SK-N-SH (cell line): ENCODE measurements at regions not wholly inside any gene's neighbourhood (a gene's known extent, or its start where the extent isn't known, plus 50 kb on each side); places are given as distances from the start of the nearest gene placed in this dataset.

Experiments
- CHD2 ChIP-seq: fragments of 150-350 bp; IDR thresholded peaks from 2 replicates; pipeline ENCODE4 v1.6.1; 2018; ENCODE audit warnings: low read length; ENCODE audit not compliant: partially characterized antibody
- CTCF ChIP-seq: fragments of 200-600 bp; sonication (generic); IDR thresholded peaks from 2 replicates; pipeline ENCODE4 v1.6.1; 2017; ENCODE audit warnings: antibody characterized with exemption, mild to moderate bottlenecking, moderate library complexity
- EP300 ChIP-seq, 2 experiments: IDR thresholded peaks; 2 replicates each; pipeline versions ENCODE4 v1.4.0 to v1.6.1; 2012; ENCODE audit warnings: borderline replicate concordance in 1 of 2, low read depth in 1 of 2, low read length in 1 of 2
- FOXJ3 ChIP-seq: sonication (generic); formaldehyde crosslinking; IDR thresholded peaks from 2 replicates; pipeline ENCODE4 v1.5.1; 2020; ENCODE audit warnings: mild to moderate bottlenecking, missing genetic modification reagents
- GABPA ChIP-seq: IDR thresholded peaks from 2 replicates; pipeline ENCODE4 v1.4.0; 2012; ENCODE audit warnings: low read depth, mild to moderate bottlenecking
- JUND ChIP-seq: IDR thresholded peaks from 2 replicates; pipeline ENCODE4 v1.4.0; 2012
- MXI1 ChIP-seq: IDR thresholded peaks from 2 replicates; pipeline ENCODE4 v1.6.1; 2012; ENCODE audit warnings: mild to moderate bottlenecking, low read depth, low read length, improper control_type of control experiment
- NRF1 ChIP-seq: IDR thresholded peaks from 2 replicates; pipeline ENCODE4 v1.6.1; 2012; ENCODE audit warnings: low read depth, mild to moderate bottlenecking, low read length
- RCOR1 ChIP-seq: fragments of 150-350 bp; IDR thresholded peaks from 2 replicates; pipeline ENCODE4 v1.6.1; 2017; ENCODE audit warnings: antibody characterized with exemption, low read length
- RFX5 ChIP-seq: IDR thresholded peaks from 2 replicates; pipeline ENCODE4 v1.6.1; 2012; ENCODE audit warnings: mild to moderate bottlenecking, improper control_type of control experiment, low read length
- SIN3A ChIP-seq: IDR thresholded peaks from 2 replicates; pipeline ENCODE4 v1.6.1; 2012; ENCODE audit warnings: low read depth, mild to moderate bottlenecking, low read length, moderate library complexity, borderline replicate concordance
- USF1 ChIP-seq: IDR thresholded peaks from 2 replicates; pipeline ENCODE4 v1.4.0; 2012; ENCODE audit warnings: low read depth, borderline replicate concordance

- TF ChIP-seq USF1 (no peak), CTCF (no peak), JUND (no peak), NRF1 (no peak), SIN3A (no peak), RFX5 (no peak), FOXJ3 (CRISPR knock-in tag) (no peak), GABPA (no peak), MXI1 (no peak), CHD2 (no peak), EP300 (IDR thresholded peaks at IDR 0.05; ENCODE audit: borderline replicate concordance in 1 of 2, low read depth in 1 of 2, low read length in 1 of 2) (no peak), RCOR1 (no peak)
These were observed 286.1 kb upstream of the ESRRG start for GRCh38 chr1:217009376-217009775.
